K562 (cell line): ENCODE measurements at regions not wholly inside any gene's neighbourhood (a gene's known extent, or its start where the extent isn't known, plus 50 kb on each side); places are given as distances from the start of the nearest gene placed in this dataset.

Experiments used
- ATAC-seq: fragments of 200-7000 bp; cut with Tn5 transposase; 3 replicates; pipeline ENCODE4 v1.9.1; 2020; ENCODE audit warnings: moderate library complexity
- BruUV-seq: library from RNA; stranded (reverse); fragments of 400-500 nt; replicated peaks from 2 replicates; lab custom pipeline; 2021; lab: Mats Ljungman, UMichigan
- CTCF ChIA-PET: fragments of 300-600 bp; formaldehyde crosslinking; extraction: SDS; loops from one replicate; lab custom pipeline; 2021; ENCODE audit warnings: low intra/inter-chr PET ratio; lab: Yijun Ruan, JAX
- POLR2A ChIA-PET: fragments of 300-600, 350-650 bp; sonication (Branson Sonifier 250); formaldehyde crosslinking; extraction: SDS; loops from one replicate; lab custom pipeline; 2021; ENCODE audit warnings: antibody characterized with exemption, inconsistent platforms; lab: Yijun Ruan, JAX
- DNase-seq, 4 experiments: peaks; one replicate each; pipeline versions ENCODE4 v3.0.0 to v3.0.0-alpha.2; 2011 to 2018; ENCODE audit warnings: low spot score in 3 of 4, mixed read lengths in 3 of 4; ENCODE audit errors: extremely low read depth in 1 of 4
- FAIRE-seq: peaks from 2 replicates; lab custom pipeline; 2011; peaks lifted over from hg19 to GRCh38; lab: Jason Lieb, UNC
- H2AFZ ChIP-seq: 2 replicates; pipeline ENCODE4 v1.6.0; 2011; ENCODE audit warnings: low read depth, low read length, control low read depth, inconsistent platforms
- H3K27ac ChIP-seq: fragments of 200-600 bp; 3 replicates; pipeline ENCODE4 v1.8.0; 2011; ENCODE audit warnings: low read depth, mild to moderate bottlenecking, control low read depth, inconsistent platforms, low read length, moderate library complexity, mixed read lengths; ENCODE audit errors: extremely low read depth
- H3K27me3 ChIP-seq, 2 experiments: fragments of 300-600 bp in 1 of 2; 2 replicates in 1 of 2; 3 replicates in 1 of 2; pipeline versions ENCODE4 v1.6.0 to v1.8.0; 2011; ENCODE audit warnings: inconsistent platforms in 2 of 2, low read length in 2 of 2, mild to moderate bottlenecking in 1 of 2, mixed read lengths in 1 of 2, moderate library complexity in 1 of 2; ENCODE audit not compliant: control insufficient read depth in 2 of 2, insufficient read depth in 2 of 2
- H3K36me3 ChIP-seq: fragments of 300-600 bp; 3 replicates; pipeline ENCODE4 v1.8.0; 2011; ENCODE audit warnings: mild to moderate bottlenecking, low read length, inconsistent platforms; ENCODE audit not compliant: control insufficient read depth, insufficient read depth
- H3K4me1 ChIP-seq, 2 experiments: fragments of 200-600 bp in 1 of 2; replicated peaks in 1 of 2; 2 replicates in 1 of 2; 3 replicates in 1 of 2; pipeline versions ENCODE4 v1.5.1 to v1.8.0; 2011; ENCODE audit warnings: inconsistent platforms in 2 of 2, low read length in 2 of 2, mild to moderate bottlenecking in 1 of 2, mixed read lengths in 1 of 2, moderate library complexity in 1 of 2; ENCODE audit not compliant: control insufficient read depth in 2 of 2, insufficient read depth in 2 of 2
- H3K4me2 ChIP-seq: 2 replicates; pipeline ENCODE4 v1.6.1; 2011; ENCODE audit warnings: low read length, control low read depth, inconsistent platforms, mixed read lengths; ENCODE audit not compliant: insufficient read depth
- H3K4me3 ChIP-seq: fragments of 200-600 bp; sonication (generic), shearing (Covaris generic); 2 replicates; pipeline ENCODE4 v1.5.1; 2016; ENCODE audit warnings: control low read depth, inconsistent platforms
- H3K79me2 ChIP-seq: fragments of 200-600 bp; 3 replicates; pipeline ENCODE4 v1.8.0; 2011; ENCODE audit warnings: low read length, inconsistent platforms; ENCODE audit not compliant: control insufficient read depth, insufficient read depth
- H3K9ac ChIP-seq, 2 experiments: 2 replicates each; pipeline versions ENCODE4 v1.6.0 to v1.6.1; 2011; ENCODE audit warnings: low read depth in 2 of 2, low read length in 2 of 2, control low read depth in 1 of 2, inconsistent platforms in 1 of 2, mild to moderate bottlenecking in 1 of 2, mixed read lengths in 1 of 2; ENCODE audit not compliant: insufficient read depth in 1 of 2
- H3K9me1 ChIP-seq: one replicate; pipeline ENCODE4 v1.6.0; 2011; ENCODE audit warnings: inconsistent platforms, mild to moderate bottlenecking, low read length, moderate library complexity; ENCODE audit not compliant: control insufficient read depth, insufficient read depth
- H3K9me3 ChIP-seq: replicated peaks from 2 replicates; pipeline ENCODE4 v1.5.1; 2011; ENCODE audit warnings: low read depth, low read length, inconsistent platforms; ENCODE audit not compliant: control insufficient read depth, insufficient read depth
- H4K20me1 ChIP-seq: replicated peaks from 2 replicates; pipeline ENCODE4 v1.6.1; 2011; ENCODE audit warnings: low read length, inconsistent platforms, mixed read lengths; ENCODE audit not compliant: control insufficient read depth, insufficient read depth
- ARHGAP35 ChIP-seq: fragments of 450-650 bp; IDR thresholded peaks from 2 replicates; pipeline ENCODE4 v1.6.1; 2018; ENCODE audit not compliant: partially characterized antibody
- CEBPG ChIP-seq, 3 experiments: fragments of 200-800 bp in 1 of 3; sonication (Bioruptor generic) in 1 of 3; sonication (generic) in 1 of 3; formaldehyde crosslinking in 1 of 3; IDR thresholded peaks in 2 of 3; conservative IDR thresholded peaks in 1 of 3; 2 replicates each; pipeline versions ENCODE4 v1.6.1 to v1.8.0; 2016 to 2022; ENCODE audit warnings: missing compliant biosample characterization in 2 of 3, missing genetic modification characterization in 2 of 3, mild to moderate bottlenecking in 1 of 3, missing genetic modification reagents in 1 of 3
- DDX20 ChIP-seq: fragments of 450-650 bp; IDR thresholded peaks from 2 replicates; pipeline ENCODE4 v1.6.1; 2016; ENCODE audit warnings: missing genetic modification characterization, low read depth, mild to moderate bottlenecking, missing compliant biosample characterization, moderate library complexity
- FOXK1 ChIP-seq: sonication (generic); formaldehyde crosslinking; IDR thresholded peaks from 2 replicates; pipeline ENCODE4 v1.8.0; 2022; ENCODE audit warnings: missing genetic modification reagents, mild to moderate bottlenecking, borderline replicate concordance
- HDGF ChIP-seq: fragments of 450-650 bp; IDR thresholded peaks from 2 replicates; pipeline ENCODE4 v1.6.1; 2016
- HNRNPLL ChIP-seq: fragments of 200-400 bp; formaldehyde crosslinking; IDR thresholded peaks from 2 replicates; pipeline ENCODE4 v1.6.1; 2017; ENCODE audit warnings: low read length, low read depth, mild to moderate bottlenecking; ENCODE audit not compliant: poor library complexity, severe bottlenecking
- NFRKB ChIP-seq: fragments of 450-650 bp; IDR thresholded peaks from 2 replicates; pipeline ENCODE4 v1.6.1; 2016; ENCODE audit warnings: low read depth
- PYGO2 ChIP-seq: fragments of 450-650 bp; IDR thresholded peaks from 2 replicates; pipeline ENCODE4 v1.6.1; 2016; ENCODE audit warnings: mild to moderate bottlenecking, missing genetic modification characterization, moderate library complexity, missing compliant biosample characterization
- RAD51 ChIP-seq: fragments of 450-650 bp; IDR thresholded peaks from 2 replicates; pipeline ENCODE4 v1.7.1; 2016; ENCODE audit warnings: low read depth, mild to moderate bottlenecking, borderline replicate concordance
- RBBP5 ChIP-seq: fragments of 200-600 bp; sonication (generic); IDR thresholded peaks from 2 replicates; pipeline ENCODE4 v1.6.1; 2012; ENCODE audit warnings: borderline replicate concordance, mild to moderate bottlenecking, low read length, control low read depth, inconsistent platforms; ENCODE audit not compliant: insufficient read depth, poor library complexity, severe bottlenecking
- SMARCA4 ChIP-seq: fragments of 450-650 bp; IDR thresholded peaks from 2 replicates; pipeline ENCODE4 v1.6.1; 2016
- SNRNP70 ChIP-seq: fragments of 200-400 bp; formaldehyde crosslinking; optimal IDR thresholded peaks from 2 replicates; pipeline ENCODE3; 2017; ENCODE audit warnings: low read depth, low read length
- ZNF253 ChIP-seq: fragments of 250-450 bp; sonication (Bioruptor Pico); conservative IDR thresholded peaks from 2 replicates; pipeline ENCODE4 v1.6.1; 2021; ENCODE audit warnings: mild to moderate bottlenecking
- ZNF311 ChIP-seq: fragments of 250-450 bp; sonication (Bioruptor Pico); IDR thresholded peaks from 2 replicates; pipeline ENCODE4 v1.4.0; 2020; ENCODE audit warnings: mild to moderate bottlenecking, moderate library complexity
- ZNF586 ChIP-seq: fragments of 450-650 bp; formaldehyde crosslinking; conservative IDR thresholded peaks from 2 replicates; pipeline ENCODE4 v1.4.0; 2020; ENCODE audit warnings: mild to moderate bottlenecking, moderate library complexity
- ZNF766 ChIP-seq: fragments of 200-800 bp; sonication (Bioruptor generic); conservative IDR thresholded peaks from 2 replicates; pipeline ENCODE4 v1.6.1; 2016; ENCODE audit warnings: missing genetic modification characterization, missing compliant biosample characterization
- WGBS: fragments of 100-300 bp; shearing (Covaris generic); methylation state at CpG from one replicate; pipeline ENCODE4 v1.1.6; 2016; ENCODE audit warnings: low coverage, mixed read lengths; ENCODE audit not compliant: insufficient coverage; ENCODE audit errors: missing lambda C conversion rate; 5-methylcytosine and 5-hydroxymethylcytosine counted together
- in situ Hi-C: fragments of 300-500 bp; cut with MboI; formaldehyde crosslinking; loops from 4 replicates; pipeline ENCODE4 v1.15.0; 2018; ENCODE audit warnings: inconsistent platforms, mixed read lengths
- intact Hi-C: fragments of 100-400 bp; cut with micrococcal nuclease; formaldehyde crosslinking; loops from 2 replicates; pipeline ENCODE4 v1.14.2; 2022
- TF ChIP-seq, protein P1 (sequence below): sonication (generic); formaldehyde crosslinking; IDR thresholded peaks from 2 replicates; pipeline ENCODE4 v1.8.1; 2023; ENCODE audit warnings: mild to moderate bottlenecking, missing genetic modification reagents
- TF ChIP-seq, protein P2 (sequence below): fragments of 250-450 bp; sonication (Bioruptor Pico); IDR thresholded peaks from 2 replicates; pipeline ENCODE4 v1.5.0; 2020; ENCODE audit warnings: mild to moderate bottlenecking
- TF ChIP-seq, protein P3 (sequence below), 2 experiments: fragments of 450-650 bp; IDR thresholded peaks; 2 replicates each; pipeline ENCODE4 v1.6.1; 2016

DNA sequence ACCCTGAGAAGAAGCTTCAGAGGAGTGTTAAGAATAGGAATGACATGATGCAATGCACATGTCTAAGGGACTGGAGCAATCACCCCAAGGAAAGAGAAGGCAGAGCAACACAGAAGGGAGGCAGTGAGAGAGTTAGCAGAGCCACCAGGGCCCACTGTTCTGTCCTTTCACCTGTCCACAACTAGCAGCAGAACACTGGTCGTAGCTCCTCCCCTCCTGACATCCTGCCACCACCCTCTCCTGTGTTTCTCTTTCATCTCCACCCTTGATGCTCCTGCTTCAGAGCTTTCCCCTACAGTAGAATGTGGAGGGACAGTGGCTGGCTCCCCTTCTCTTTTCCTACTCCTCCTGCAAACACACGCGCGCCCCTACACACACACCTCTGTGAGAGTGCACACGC, 483.4 kb upstream of the KIF2A start (continued):
- TF ChIP-seq, protein P1, sequence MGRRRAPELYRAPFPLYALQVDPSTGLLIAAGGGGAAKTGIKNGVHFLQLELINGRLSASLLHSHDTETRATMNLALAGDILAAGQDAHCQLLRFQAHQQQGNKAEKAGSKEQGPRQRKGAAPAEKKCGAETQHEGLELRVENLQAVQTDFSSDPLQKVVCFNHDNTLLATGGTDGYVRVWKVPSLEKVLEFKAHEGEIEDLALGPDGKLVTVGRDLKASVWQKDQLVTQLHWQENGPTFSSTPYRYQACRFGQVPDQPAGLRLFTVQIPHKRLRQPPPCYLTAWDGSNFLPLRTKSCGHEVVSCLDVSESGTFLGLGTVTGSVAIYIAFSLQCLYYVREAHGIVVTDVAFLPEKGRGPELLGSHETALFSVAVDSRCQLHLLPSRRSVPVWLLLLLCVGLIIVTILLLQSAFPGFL (CRISPR knock-in tag), result no peak
- no peak for TF ChIP-seq HDGF

DNA sequence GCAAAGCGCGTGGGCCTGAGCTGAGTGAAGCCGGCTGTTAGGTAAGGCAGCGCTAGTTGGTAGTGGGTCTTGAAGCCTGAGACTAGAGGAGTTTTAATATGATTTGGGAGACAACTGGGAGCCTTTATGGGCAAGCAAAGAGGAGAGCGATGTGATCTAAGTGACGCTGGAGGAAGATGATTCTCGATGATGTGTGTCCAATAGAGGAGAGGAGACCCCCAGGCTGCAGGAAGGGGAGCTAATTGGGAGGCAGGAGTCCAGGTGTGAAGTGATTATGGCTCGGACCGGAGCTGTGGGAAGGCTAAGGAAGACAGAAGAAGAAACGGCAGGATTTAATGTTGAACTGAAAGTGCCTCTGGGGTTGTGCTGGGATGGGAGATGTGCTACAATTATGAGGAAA, 482.9 kb upstream of the KIF2A start:
- Histone ChIP-seq H3K4me1 (no peaks in the 10 kb centered on the region), H3K27me3 (peaks cover 0 to 13% of the 10 kb centered on the region in 2 experiments; a peak in 2 of 5 replicates), H3K4me3 (no peak overlapping the region), H3K79me2 (no peaks in the 10 kb centered on the region), H3K9me3 (no peaks in the 10 kb centered on the region), H3K27ac (no peak overlapping the region), H3K4me2 (no peak overlapping the region), H3K36me3 (no peaks in the 10 kb centered on the region), H4K20me1 (no peaks in the 10 kb centered on the region), H3K9me1 (no peaks in the 10 kb centered on the region), H2AFZ (no peak overlapping the region), H3K9ac (no peak overlapping the region)
- CTCF ChIA-PET, result no interaction called here
- POLR2A ChIA-PET, result interaction anchor here (0.7 to 1.5 kb wide), 3 partner anchors 9 to 1217 kb away, joined by 3 to 5 read pairs (median 3); no protein-coding TSS in a partner anchor
- ATAC-seq (no peak), DNase-seq (no peak), FAIRE-seq (no peak)
- intact Hi-C loops (no loop called here), in situ Hi-C loops (no loop called here)
- no TSS peak for BruUV-seq
- 0% methylated on average over 10 of the region's 10 CpGs for WGBS
- no peak for TF ChIP-seq NFRKB
- TF ChIP-seq RBBP5, result no peak
- no peak for TF ChIP-seq ZNF253 (CRISPR knock-in tag)
- TF ChIP-seq SMARCA4, result no peak
- TF ChIP-seq HNRNPLL, result no peak
- no peak for TF ChIP-seq PYGO2 (tag)
- TF ChIP-seq RAD51, result no peak
- TF ChIP-seq, protein P2, sequence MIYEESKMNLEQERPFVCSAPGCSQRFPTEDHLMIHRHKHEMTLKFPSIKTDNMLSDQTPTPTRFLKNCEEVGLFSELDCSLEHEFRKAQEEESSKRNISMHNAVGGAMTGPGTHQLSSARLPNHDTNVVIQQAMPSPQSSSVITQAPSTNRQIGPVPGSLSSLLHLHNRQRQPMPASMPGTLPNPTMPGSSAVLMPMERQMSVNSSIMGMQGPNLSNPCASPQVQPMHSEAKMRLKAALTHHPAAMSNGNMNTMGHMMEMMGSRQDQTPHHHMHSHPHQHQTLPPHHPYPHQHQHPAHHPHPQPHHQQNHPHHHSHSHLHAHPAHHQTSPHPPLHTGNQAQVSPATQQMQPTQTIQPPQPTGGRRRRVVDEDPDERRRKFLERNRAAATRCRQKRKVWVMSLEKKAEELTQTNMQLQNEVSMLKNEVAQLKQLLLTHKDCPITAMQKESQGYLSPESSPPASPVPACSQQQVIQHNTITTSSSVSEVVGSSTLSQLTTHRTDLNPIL (CRISPR knock-in tag), result no peak
- TF ChIP-seq ARHGAP35, result no peak
- TF ChIP-seq DDX20 (tag), result no peak
- no peak for TF ChIP-seq ZNF766 (CRISPR knock-in tag)
- TF ChIP-seq CEBPG (CRISPR knock-in tag; IDR thresholded peaks at IDR 0.05), result no peak
- no peak for TF ChIP-seq CEBPG (tag; conservative IDR thresholded peaks at IDR 0.05 in 1 of 2, IDR thresholded peaks at IDR 0.05 in 1 of 2)
- no peak for TF ChIP-seq SNRNP70
- no peak for TF ChIP-seq ZNF311 (CRISPR knock-in tag)
- TF ChIP-seq ZNF586 (CRISPR knock-in tag), result no peak
- TF ChIP-seq, protein P3, sequence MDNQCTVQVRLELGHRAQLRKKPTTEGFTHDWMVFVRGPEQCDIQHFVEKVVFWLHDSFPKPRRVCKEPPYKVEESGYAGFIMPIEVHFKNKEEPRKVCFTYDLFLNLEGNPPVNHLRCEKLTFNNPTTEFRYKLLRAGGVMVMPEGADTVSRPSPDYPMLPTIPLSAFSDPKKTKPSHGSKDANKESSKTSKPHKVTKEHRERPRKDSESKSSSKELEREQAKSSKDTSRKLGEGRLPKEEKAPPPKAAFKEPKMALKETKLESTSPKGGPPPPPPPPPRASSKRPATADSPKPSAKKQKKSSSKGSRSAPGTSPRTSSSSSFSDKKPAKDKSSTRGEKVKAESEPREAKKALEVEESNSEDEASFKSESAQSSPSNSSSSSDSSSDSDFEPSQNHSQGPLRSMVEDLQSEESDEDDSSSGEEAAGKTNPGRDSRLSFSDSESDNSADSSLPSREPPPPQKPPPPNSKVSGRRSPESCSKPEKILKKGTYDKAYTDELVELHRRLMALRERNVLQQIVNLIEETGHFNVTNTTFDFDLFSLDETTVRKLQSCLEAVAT (IDR thresholded peaks at IDR 0.05), result no peak
- TF ChIP-seq FOXK1, result no peak
